ENCODE measurements at regions not wholly inside any gene's neighbourhood (a gene's known extent, or its start where the extent isn't known, plus 50 kb on each side); places are given as distances from the start of the nearest gene placed in this dataset.
"Not testable (repeated sequence)": the region's sequence is repeated elsewhere in the genome, so short reads cannot be mapped to it uniquely, and the experiment has no call there.

DNA sequence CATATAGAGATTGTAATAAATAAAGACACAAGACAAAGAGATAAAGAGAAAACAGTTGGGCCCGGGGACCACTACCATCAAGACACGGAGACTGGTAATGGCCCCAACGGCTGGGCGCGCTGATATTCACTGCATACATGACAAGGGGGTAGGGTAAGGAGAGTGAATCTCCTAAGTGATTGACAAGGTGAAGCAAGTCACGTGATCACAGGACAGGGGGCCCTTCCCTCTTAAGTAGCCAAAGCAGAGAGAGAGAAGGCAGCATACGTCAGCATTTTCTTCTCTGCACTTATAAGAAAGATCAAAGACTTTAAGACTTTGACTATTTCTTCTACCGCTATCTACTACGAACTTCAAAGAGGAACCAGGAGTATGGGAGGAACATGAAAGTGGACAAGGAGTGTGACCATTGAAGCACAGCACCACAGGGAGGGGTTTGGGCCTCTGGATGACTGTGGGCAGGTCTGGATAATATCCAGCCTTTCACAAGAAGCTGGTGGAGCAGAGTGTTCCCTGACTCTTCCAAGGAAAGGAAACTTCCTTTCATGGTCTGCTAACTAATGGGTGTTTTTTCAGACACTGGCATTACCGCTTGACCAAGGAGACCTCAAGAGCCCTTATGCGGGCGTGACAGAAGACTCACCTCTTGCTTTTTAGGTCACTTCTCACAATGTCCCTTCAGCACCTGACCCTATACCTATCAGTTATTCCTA, 75.6 kb downstream of the MRPL39 start:
- DNase-seq: not testable (repeated sequence)

DNA sequence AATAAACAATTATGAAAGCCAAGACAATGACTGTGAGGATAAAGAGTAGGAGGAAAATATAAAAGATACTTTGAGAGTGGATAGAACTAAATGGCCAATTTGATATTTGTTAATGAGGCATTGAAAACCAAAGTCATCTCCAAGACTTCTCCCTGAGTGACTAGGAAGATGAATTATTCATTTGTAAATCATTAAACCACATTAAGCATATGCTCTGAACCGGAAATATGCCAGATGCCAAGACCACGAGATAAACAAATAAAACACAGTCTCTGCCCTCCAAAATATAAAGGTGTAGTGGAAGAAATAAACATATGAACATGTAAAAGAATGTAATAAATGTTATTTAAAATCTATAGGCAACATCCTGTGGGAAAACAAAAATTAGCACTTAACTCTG, 78.8 kb downstream of the MRPL39 start:
- no peak for DNase-seq

DNA sequence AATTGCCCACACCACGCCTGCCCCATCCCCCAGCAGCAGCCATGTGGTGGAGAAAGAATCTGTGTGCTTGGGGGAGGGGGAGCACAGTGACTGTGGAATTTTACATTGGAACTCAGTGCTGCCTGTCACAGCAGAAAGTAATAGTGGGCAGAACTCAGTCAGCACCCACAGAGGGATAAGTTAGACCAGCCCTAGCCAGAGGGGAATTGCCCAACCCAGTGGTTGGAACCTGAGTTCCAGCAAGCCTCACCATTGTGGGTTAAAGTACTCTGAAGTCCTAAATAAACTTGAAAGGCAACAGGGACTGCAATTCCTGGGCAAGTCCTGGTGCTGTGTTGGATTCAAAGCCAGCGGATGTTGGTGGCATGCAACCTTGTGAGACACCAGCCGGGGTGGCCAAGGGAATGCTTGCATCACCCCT, 88.8 kb downstream of the MRPL39 start:
- DNase-seq: peak; percentile 32

DNA sequence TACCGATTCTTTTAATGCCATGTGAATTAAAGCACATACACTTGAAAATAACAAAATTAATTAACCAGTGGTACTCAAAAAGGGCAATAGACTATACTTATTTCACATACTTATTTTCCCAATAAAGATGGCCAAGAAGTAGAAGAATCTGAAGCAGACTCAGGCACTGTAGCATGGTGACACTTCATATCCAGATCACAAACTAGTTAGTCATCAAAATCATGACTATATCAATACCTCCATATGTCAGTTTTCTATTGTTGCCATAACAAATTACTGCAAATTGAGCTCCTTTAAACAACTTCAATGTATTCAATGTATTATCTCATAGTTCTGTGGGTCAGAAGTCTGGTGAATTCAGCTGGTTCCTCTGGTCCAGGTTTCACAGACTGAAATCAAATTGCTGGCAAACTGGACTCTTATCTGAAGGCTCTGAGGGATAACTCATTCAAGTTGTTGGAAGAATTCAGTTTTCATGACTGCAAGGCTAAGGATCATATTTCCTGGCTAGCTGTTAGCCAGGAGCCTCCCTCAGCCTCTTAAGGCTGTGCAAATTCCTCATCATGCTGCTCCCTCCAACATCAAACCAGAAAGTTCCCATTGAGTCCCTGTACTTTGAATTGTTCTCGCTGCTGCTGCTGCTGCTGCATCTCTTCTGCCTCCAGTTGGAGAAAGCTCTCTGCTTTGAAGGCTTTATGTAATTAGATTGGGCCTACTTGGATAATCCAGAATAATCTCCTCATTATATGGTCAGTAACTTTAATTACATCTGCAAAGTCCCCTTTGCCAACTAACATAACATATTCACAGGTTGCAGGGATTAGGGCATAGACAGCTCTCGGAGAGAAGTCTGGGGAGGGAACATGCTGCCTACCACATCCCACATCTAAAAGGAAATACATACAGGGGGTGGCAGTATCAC, 91.5 kb downstream of the MRPL39 start:
- DNase-seq: peak; percentile 40

GRCh38 chr21:25513810-25514209, 93.5 kb downstream of the MRPL39 start:
- DNase-seq: no peak

- DNase-seq: no peak
Measured at GRCh38 chr21:25512095-25513081, 94.9 kb downstream of the MRPL39 start.

- no peak for DNase-seq
Measured at GRCh38 chr21:25509862-25510261, 97.4 kb downstream of the MRPL39 start.

GRCh38 chr21:25508364-25508763, 98.9 kb downstream of the MRPL39 start:
- DNase-seq: peak; percentile 41

DNA sequence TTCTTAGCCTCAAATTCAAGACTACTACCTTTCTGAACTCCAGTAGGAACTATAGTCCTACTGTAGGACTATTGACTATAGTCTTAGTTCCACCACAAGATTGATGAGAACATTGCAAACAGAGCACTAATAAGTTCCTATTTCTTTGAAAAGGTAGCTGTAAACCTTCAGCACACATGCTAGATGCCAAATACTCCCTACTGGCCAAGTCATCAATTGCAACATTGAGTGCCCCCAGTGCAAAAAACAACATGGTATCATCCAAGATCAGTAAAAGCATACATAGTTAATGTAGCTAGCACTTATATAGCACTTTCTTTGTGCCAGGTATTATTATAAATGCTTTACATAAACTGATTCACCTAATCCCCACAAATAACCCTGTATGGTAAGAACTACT, 99.8 kb downstream of the MRPL39 start:
- DNase-seq: peak; percentile 20

DNA sequence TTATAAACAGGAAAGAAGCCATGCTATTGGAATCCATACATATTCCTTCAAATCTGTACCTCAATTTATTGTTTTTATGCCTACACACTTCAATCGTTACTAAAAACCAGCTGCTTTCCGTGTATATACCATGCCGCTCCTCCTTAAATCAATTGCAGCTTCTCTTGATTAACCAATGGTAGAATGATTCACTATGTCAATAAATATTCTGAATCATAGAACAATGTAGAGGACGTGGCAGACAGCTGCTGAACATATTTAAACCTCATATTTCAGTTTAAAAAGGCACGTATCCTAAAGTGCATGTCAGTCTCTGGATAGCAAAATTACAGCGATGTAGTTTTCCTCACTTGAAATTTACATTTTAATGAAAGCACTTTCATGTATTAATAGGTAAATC, 100.4 kb downstream of the MRPL39 start:
- peak; percentile 84 for DNase-seq

GRCh38 chr21:25506261-25506660, 101.0 kb downstream of the MRPL39 start:
- DNase-seq: no peak

DNA sequence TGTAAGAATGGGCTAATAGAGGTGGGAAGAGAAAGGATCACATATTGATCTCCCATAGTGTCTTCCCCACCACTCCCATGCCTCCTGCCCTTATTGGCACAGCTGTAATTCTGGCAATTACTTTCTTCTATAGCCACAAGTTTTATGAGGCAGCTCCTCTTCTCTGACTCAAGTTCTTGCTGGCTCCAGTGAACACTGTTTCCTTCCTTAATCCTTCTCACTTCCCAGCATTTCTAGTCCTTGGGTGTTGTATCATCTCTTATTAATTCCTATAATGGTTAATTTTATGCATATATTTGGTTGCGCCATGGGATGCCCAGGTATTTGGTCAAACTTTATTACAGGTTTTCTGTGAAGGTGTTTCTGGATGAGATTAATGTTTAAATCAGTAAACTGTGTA, 103.3 kb downstream of the MRPL39 start:
- DNase-seq: no peak

DNA sequence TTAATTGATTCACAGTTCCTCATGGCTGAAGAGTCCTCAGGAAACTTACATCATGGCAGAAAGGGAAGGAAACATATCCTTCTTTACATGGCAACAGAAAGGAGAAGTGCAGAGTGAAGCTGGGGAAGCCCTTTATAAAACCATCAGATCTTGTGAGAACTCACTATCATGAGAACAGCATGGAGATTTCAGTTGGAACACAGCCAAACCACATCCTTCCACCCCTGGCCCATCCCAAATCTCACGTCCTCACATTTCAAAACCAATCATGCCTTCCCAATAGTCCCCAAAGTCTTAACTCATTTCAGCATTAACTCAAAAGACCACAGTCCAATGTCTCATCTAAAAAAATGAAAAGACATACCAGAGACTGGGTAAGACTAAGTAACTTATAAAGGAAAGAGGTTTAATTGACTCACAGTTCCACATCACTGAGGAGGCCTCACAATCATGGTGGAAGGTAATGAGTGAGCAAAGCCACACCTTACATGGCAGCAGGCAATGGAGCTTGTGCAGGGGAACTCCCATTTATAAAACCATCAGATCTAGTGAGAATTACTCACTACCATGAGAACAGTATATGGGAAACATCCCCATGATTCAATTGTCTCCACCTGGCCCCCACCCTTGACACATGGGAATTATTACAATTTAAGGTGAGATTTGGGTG, 105.2 kb downstream of the MRPL39 start:
- peak; percentile 6 for DNase-seq

DNA sequence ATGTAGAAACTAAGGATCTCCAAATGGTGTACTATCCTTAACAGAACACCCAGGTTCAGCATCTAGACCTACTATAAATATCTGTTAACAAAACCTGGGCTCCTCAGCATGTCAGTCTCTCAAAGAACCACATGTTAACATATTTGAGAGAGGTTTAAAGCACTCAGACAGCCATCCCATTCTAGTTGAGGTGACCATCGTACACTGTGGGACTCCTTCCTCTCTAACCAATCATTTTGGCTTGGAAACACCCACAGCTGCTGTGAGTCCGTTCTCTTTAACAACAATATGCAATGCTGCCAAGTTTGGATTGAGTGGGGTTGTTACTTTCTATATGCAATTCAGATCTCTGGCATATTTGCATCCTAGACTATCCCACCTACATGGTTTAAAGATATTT, 105.8 kb downstream of the MRPL39 start:
- DNase-seq: no peak

DNA sequence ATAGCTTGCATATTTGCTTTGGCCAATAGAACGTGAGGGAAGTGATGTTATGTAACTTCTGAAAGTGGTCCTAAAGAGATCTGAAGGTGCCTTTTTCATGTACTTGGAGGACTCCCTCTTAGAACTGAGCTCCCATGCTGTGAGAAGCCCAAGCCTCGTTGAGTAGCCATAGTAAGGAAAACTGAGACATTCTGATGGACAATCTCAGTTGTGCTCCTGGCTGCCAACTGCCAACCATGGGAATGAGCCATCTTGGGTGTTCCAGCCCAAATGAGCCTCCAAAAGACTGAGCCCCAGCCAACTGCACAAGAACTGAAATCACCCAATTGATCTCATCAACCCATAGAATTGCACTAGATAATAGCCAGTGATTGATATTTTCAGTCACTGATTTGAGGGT, 106.7 kb downstream of the MRPL39 start:
- no peak for DNase-seq

- peak; percentile 62 for DNase-seq
Measured at GRCh38 chr21:25496825-25497482, 110.3 kb downstream of the MRPL39 start.

- DNase-seq: no peak
Measured at GRCh38 chr21:25494804-25495203, 112.5 kb downstream of the MRPL39 start.

GRCh38 chr21:25493722-25494121, 113.6 kb downstream of the MRPL39 start:
- DNase-seq: no peak

DNA sequence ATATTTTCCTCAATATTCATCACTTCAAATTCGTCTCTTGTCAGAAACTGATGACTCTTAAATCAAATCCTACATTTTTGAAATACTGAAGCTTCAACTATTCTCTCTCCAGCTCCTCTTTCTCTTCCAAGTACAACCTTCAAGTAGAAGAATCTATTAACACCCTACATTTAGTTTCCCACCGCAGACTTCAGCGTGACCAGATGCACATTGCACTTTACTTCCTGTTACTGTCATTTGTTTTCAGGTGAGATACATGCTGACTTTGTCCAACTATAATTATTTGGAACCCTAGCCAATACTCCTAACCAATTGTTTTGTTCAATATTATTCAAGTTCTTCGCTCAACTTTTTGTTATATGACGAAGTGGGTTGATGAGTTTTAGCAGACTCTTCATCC, 116.0 kb downstream of the MRPL39 start:
- DNase-seq: no peak

- no peak for DNase-seq
Measured at GRCh38 chr21:25490742-25491141, 116.5 kb downstream of the MRPL39 start.

- DNase-seq: peak; percentile 5
Measured at GRCh38 chr21:25489673-25490072, 117.6 kb downstream of the MRPL39 start.
